CD4-positive, CD25-positive, alpha-beta regulatory T cell (primary cell): ENCODE measurements at regions not wholly inside any gene's neighbourhood (a gene's known extent, or its start where the extent isn't known, plus 50 kb on each side); places are given as distances from the start of the nearest gene placed in this dataset.

Experiments
- ATAC-seq, 2 donors: fragments of 150-1000 bp; cut with Tn5 transposase; one replicate each; pipeline ENCODE4 v1.10.0; 2021; ENCODE audit warnings: low read depth in 2 of 2, moderate number of reproducible peaks in 2 of 2, moderate library complexity in 1 of 2
- DNase-seq, 3 donors: peaks; one replicate each; pipeline versions ENCODE4 v3.0.0 to v3.0.0-alpha.2; 2012 to 2022; ENCODE audit warnings: mixed read lengths in 1 of 3
- H3K27ac ChIP-seq: one replicate; pipeline ENCODE4 v1.7.0; 2013; ENCODE audit warnings: mild to moderate bottlenecking, low read length; ENCODE audit not compliant: insufficient read depth, poor library complexity, severe bottlenecking
- H3K27me3 ChIP-seq: one replicate; pipeline ENCODE4 v1.7.0; 2013; ENCODE audit warnings: low read length; ENCODE audit not compliant: control insufficient read depth, insufficient read depth
- H3K36me3 ChIP-seq: one replicate; pipeline ENCODE4 v1.7.0; 2013; ENCODE audit warnings: mild to moderate bottlenecking, low read length, moderate library complexity; ENCODE audit not compliant: control insufficient read depth, insufficient read depth
- H3K4me1 ChIP-seq: 2 replicates; pipeline ENCODE4 v1.7.0; 2013; ENCODE audit warnings: mild to moderate bottlenecking, low read length; ENCODE audit not compliant: insufficient read depth, control insufficient read depth, poor library complexity, severe bottlenecking
- H3K4me3 ChIP-seq: one replicate; pipeline ENCODE4 v1.7.0; 2013; ENCODE audit warnings: low read depth, mild to moderate bottlenecking, low read length, moderate library complexity
- H3K9me3 ChIP-seq, 2 experiments: 1 replicate in 1 of 2; 2 replicates in 1 of 2; pipeline ENCODE4 v1.7.0; 2013; ENCODE audit warnings: low read length in 2 of 2, mild to moderate bottlenecking in 1 of 2, moderate library complexity in 1 of 2; ENCODE audit not compliant: control insufficient read depth in 2 of 2
- H3K27ac Mint-ChIP-seq, 3 donors: one replicate each; pipeline ENCODE4 v1.8.0; 2020 to 2022; ENCODE audit warnings: mild to moderate bottlenecking in 3 of 3, mixed read lengths in 3 of 3, moderate library complexity in 2 of 3
- H3K27me3 Mint-ChIP-seq: one replicate; pipeline ENCODE4 v1.8.0; 2022; ENCODE audit warnings: mild to moderate bottlenecking, mixed read lengths
- H3K36me3 Mint-ChIP-seq: one replicate; pipeline ENCODE4 v1.8.0; 2020; ENCODE audit warnings: mixed read lengths
- H3K4me1 Mint-ChIP-seq, 4 donors: one replicate each; pipeline ENCODE4 v1.8.0; 2020 to 2022; ENCODE audit warnings: mixed read lengths in 4 of 4, mild to moderate bottlenecking in 1 of 4
- H3K4me3 Mint-ChIP-seq, 4 donors: one replicate each; pipeline ENCODE4 v1.8.0; 2020 to 2022; ENCODE audit warnings: mild to moderate bottlenecking in 4 of 4, mixed read lengths in 4 of 4, moderate library complexity in 3 of 4
- H3K9me3 Mint-ChIP-seq, 7 donors: one replicate each; pipeline ENCODE4 v1.8.0; 2020 to 2022; ENCODE audit warnings: mixed read lengths in 7 of 7, mild to moderate bottlenecking in 3 of 7, moderate library complexity in 2 of 7

DNA sequence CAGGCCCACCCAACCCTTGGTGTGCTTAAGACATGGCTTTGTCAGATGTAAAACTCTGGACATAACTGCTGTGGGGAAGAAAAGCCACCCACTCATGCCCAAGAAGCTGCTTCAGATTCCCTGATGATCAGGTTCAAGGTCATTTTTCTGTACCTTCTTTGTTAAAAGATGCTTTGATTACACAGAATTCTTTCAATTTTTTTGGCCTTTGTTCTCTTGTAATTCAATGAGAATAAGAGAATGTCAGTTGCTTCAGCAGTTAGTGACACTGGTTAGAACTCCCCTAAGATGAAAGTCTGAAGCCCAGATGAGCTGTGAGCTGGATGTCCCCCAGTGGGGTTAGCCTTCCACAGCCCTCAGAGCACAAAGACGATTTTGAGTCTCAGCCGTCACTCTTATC, 152.7 kb downstream of the CHRM3 start:
- H3K27me3 Mint-ChIP-seq: no peaks in the 10 kb centered on the region
- H3K27me3 ChIP-seq: no peaks in the 10 kb centered on the region
- H3K9me3 ChIP-seq: no peaks in the 10 kb centered on the region
- no peaks in the 10 kb centered on the region for H3K4me1 Mint-ChIP-seq
- peaks cover 0 to 2% (median 0%) of the 10 kb centered on the region in 7 donors for H3K9me3 Mint-ChIP-seq
- H3K36me3 ChIP-seq: no peaks in the 10 kb centered on the region
- ATAC-seq: no peak
- no peaks in the 10 kb centered on the region for H3K36me3 Mint-ChIP-seq
- no peak overlapping the region for H3K27ac ChIP-seq
- DNase-seq: no peak
- no peak overlapping the region for H3K4me3 ChIP-seq
- H3K27ac Mint-ChIP-seq: peak overlapping the region in 1 of 3 donors; percentile 49
- no peak overlapping the region for H3K4me3 Mint-ChIP-seq
- H3K4me1 ChIP-seq: no peaks in the 10 kb centered on the region

DNA sequence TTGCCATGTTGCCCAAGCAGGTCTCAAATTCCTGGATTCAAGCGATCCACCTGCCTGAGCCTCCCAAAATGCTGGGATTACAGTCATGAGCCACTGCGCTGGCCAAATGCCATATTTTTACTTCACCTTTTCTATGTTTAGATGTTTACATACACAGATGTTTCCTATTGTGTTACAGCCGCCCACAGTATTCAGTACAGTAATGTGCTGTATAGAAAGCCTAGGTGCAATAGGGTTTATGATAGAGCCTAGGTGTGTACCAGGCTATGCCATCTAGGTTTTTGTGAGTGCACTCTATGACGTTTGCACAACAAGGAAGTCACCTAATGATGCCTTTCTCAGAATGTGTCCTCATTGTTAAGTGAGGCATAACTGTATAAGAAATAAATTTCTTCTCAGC, 153.4 kb downstream of the CHRM3 start:
- ATAC-seq (no peak), DNase-seq (no peak)
- peaks cover 0 to 2% (median 0%) of the 10 kb centered on the region in 7 donors for H3K9me3 Mint-ChIP-seq
- H3K4me1 Mint-ChIP-seq: no peaks in the 10 kb centered on the region
- H3K36me3 Mint-ChIP-seq: no peaks in the 10 kb centered on the region
- Histone ChIP-seq H3K27ac (no peak overlapping the region), H3K27me3 (no peaks in the 10 kb centered on the region), H3K36me3 (no peaks in the 10 kb centered on the region), H3K4me1 (no peaks in the 10 kb centered on the region), H3K9me3 (no peaks in the 10 kb centered on the region), H3K4me3 (no peak overlapping the region)
- no peaks in the 10 kb centered on the region for H3K27me3 Mint-ChIP-seq
- H3K4me3 Mint-ChIP-seq: no peak overlapping the region
- H3K27ac Mint-ChIP-seq: no peak overlapping the region

- Mint-ChIP-seq H3K4me3 (no peak overlapping the region), H3K27me3 (no peaks in the 10 kb centered on the region), H3K27ac (no peak overlapping the region), H3K4me1 (peaks cover 6 to 16% (median 10%) of the 10 kb centered on the region in 4 donors), H3K36me3 (peaks cover 7% of the 10 kb centered on the region), H3K9me3 (peaks cover 0 to 5% (median 3%) of the 10 kb centered on the region in 7 donors)
- H3K4me3 ChIP-seq: no peak overlapping the region
- H3K36me3 ChIP-seq: no peaks in the 10 kb centered on the region
- H3K9me3 ChIP-seq: no peaks in the 10 kb centered on the region
- no peak overlapping the region for H3K27ac ChIP-seq
- no peaks in the 10 kb centered on the region for H3K27me3 ChIP-seq
- H3K4me1 ChIP-seq: no peaks in the 10 kb centered on the region
- ATAC-seq (no peak), DNase-seq (no peak)
Measured at GRCh38 chr1:239543873-239544272, 157.5 kb downstream of the CHRM3 start.

DNA sequence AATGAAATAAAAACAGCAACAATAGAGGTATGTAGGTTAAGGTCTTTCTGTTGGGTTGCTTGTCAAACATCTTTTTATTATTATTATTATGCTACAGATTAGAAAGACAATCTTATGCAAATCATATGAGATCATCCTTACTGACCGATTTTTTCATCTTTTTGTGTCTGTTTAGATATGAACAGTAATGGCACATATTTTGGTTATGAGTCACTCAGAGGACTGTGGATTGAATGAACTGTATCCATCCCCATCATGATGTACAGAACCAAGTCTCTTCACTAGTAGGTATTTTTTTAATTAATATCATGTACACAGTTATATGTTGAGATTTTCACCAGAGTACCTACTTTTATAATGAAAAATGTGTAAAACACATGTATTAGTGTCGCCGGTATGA, 159.1 kb downstream of the CHRM3 start:
- no peak for ATAC-seq
- peaks cover 6 to 16% (median 10%) of the 10 kb centered on the region in 4 donors for H3K4me1 Mint-ChIP-seq
- H3K4me3 Mint-ChIP-seq: no peak overlapping the region
- H3K27me3 Mint-ChIP-seq: no peaks in the 10 kb centered on the region
- no peak for DNase-seq
- Histone ChIP-seq H3K27ac (no peak overlapping the region), H3K27me3 (no peaks in the 10 kb centered on the region), H3K9me3 (no peaks in the 10 kb centered on the region), H3K4me1 (no peaks in the 10 kb centered on the region), H3K4me3 (no peak overlapping the region), H3K36me3 (no peaks in the 10 kb centered on the region)
- peaks cover 7% of the 10 kb centered on the region for H3K36me3 Mint-ChIP-seq
- H3K27ac Mint-ChIP-seq: no peak overlapping the region
- H3K9me3 Mint-ChIP-seq: peaks cover 0 to 8% (median 3%) of the 10 kb centered on the region in 7 donors

DNA sequence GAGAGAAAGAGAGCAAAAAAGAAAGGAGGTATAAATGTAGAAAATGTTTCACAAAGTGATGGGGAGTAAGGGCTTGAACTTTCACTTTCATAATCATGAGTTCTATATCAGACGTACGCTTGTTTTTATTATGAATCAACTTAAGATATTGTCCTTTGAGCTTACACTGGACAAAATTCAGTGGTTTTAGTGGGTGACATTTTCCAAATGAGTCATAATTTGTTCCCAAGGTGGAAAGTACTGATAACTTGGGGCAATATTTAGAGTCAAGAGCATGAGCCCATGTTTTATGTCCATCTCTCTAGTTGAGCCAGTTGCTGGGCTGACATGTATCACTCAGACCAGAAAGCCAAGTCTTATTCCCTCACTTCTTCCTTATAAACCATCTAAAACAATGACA, 161.6 kb downstream of the CHRM3 start:
- peak; percentile 45 to 56 for ATAC-seq
- peak in 2 of 3 donors; percentile 16 to 48 for DNase-seq
- peaks cover 6 to 16% (median 10%) of the 10 kb centered on the region in 4 donors for H3K4me1 Mint-ChIP-seq
- no peaks in the 10 kb centered on the region for H3K27me3 Mint-ChIP-seq
- Histone ChIP-seq H3K27ac (peak overlapping the region; percentile 41), H3K9me3 (no peaks in the 10 kb centered on the region), H3K27me3 (no peaks in the 10 kb centered on the region), H3K36me3 (no peaks in the 10 kb centered on the region), H3K4me1 (no peaks in the 10 kb centered on the region), H3K4me3 (peak overlapping the region; percentile 82)
- H3K36me3 Mint-ChIP-seq: peaks cover 7% of the 10 kb centered on the region
- peak overlapping the region; percentile 8 to 87 (median 84) for H3K4me3 Mint-ChIP-seq
- H3K27ac Mint-ChIP-seq: peak overlapping the region; percentile 76 to 92 (median 91)
- peaks cover 0 to 8% (median 1%) of the 10 kb centered on the region in 7 donors for H3K9me3 Mint-ChIP-seq

DNA sequence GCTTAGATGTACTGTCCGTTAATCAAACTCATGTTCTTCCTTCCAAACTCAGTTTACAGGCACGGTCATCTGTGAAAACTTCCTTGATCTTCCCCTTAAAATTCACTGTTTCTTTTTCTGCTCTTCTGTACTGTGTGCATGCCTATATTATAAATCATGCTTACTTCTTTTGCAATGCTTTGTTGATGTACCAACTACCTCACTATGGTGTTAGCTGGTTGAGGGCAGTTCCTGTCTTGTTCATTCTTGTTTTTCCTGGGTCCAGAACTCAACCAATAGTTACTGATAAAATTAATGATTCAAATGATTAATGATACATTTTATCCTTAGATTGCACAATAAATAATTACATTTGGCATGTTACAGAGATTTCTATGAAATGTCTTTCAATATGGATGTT, 163.8 kb downstream of the CHRM3 start:
- DNase-seq (no peak), ATAC-seq (no peak)
- H3K9me3 ChIP-seq: no peaks in the 10 kb centered on the region
- H3K4me3 ChIP-seq: no peak overlapping the region
- H3K9me3 Mint-ChIP-seq: peaks cover 0 to 8% (median 0%) of the 10 kb centered on the region in 7 donors
- H3K27ac Mint-ChIP-seq: peak overlapping the region in 1 of 3 donors; percentile 1
- H3K27me3 ChIP-seq: no peaks in the 10 kb centered on the region
- no peaks in the 10 kb centered on the region for H3K27me3 Mint-ChIP-seq
- no peaks in the 10 kb centered on the region for H3K4me1 ChIP-seq
- H3K36me3 Mint-ChIP-seq: peaks cover 7% of the 10 kb centered on the region
- no peak overlapping the region for H3K27ac ChIP-seq
- H3K4me1 Mint-ChIP-seq: peaks cover 6 to 16% (median 10%) of the 10 kb centered on the region in 4 donors
- no peaks in the 10 kb centered on the region for H3K36me3 ChIP-seq
- H3K4me3 Mint-ChIP-seq: no peak overlapping the region

- no peaks in the 10 kb centered on the region for H3K4me1 ChIP-seq
- peaks cover 7% of the 10 kb centered on the region for H3K27me3 Mint-ChIP-seq
- no peak overlapping the region for H3K27ac ChIP-seq
- no peak overlapping the region for H3K4me3 Mint-ChIP-seq
- no peaks in the 10 kb centered on the region for H3K9me3 ChIP-seq
- H3K36me3 Mint-ChIP-seq: no peaks in the 10 kb centered on the region
- H3K27ac Mint-ChIP-seq: no peak overlapping the region
- no peaks in the 10 kb centered on the region for H3K9me3 Mint-ChIP-seq
- H3K4me3 ChIP-seq: no peak overlapping the region
- H3K36me3 ChIP-seq: no peaks in the 10 kb centered on the region
- no peaks in the 10 kb centered on the region for H3K27me3 ChIP-seq
- ATAC-seq (no peak), DNase-seq (no peak)
- H3K4me1 Mint-ChIP-seq: peaks cover 4 to 13% (median 7%) of the 10 kb centered on the region in 4 donors
Measured at GRCh38 chr1:239555350-239555749, 169.0 kb downstream of the CHRM3 start.

DNA sequence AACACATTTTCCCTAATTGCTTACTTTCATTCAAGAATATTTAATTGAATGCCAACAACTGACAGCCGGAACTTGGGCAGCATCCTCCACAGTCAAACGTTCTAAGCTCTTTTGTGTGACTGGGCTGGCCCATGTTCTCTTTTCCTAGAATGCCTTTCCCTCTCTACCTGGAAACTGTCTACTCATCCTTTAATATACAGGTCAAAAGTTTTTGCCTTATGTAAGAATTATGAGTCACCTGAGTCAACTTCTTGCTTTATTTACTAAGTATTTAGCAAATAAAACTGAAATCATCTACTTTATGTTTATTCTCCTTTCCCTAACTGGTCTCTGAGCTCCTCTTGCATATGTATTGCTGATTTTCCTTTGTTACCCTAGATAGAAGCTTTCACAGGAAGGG, 172.2 kb downstream of the CHRM3 start:
- no peak overlapping the region for H3K27ac Mint-ChIP-seq
- H3K9me3 ChIP-seq: no peaks in the 10 kb centered on the region

More for the DNA sequence above, 172.2 kb downstream of the CHRM3 start:
- H3K27me3 ChIP-seq: no peaks in the 10 kb centered on the region
- no peaks in the 10 kb centered on the region for H3K36me3 ChIP-seq
- Mint-ChIP-seq H3K36me3 (no peaks in the 10 kb centered on the region), H3K4me3 (no peak overlapping the region), H3K4me1 (peaks cover 4 to 13% (median 9%) of the 10 kb centered on the region in 4 donors), H3K9me3 (no peaks in the 10 kb centered on the region), H3K27me3 (peaks cover 7% of the 10 kb centered on the region)
- H3K4me3 ChIP-seq: no peak overlapping the region
- H3K27ac ChIP-seq: no peak overlapping the region
- ATAC-seq (no peak), DNase-seq (no peak)
- no peaks in the 10 kb centered on the region for H3K4me1 ChIP-seq
